GM20000 (cell line): ENCODE measurements at regions not wholly inside any gene's neighbourhood (a gene's known extent, or its start where the extent isn't known, plus 50 kb on each side); places are given as distances from the start of the nearest gene placed in this dataset.
"Not testable (repeated sequence)": the region's sequence is repeated elsewhere in the genome, so short reads cannot be mapped to it uniquely, and the experiment has no call there.

Experiments used
- DNase-seq: peaks from one replicate; pipeline ENCODE4 v3.0.0; 2012; ENCODE audit warnings: low spot score
- TF ChIP-seq, protein P1 (sequence below): IDR thresholded peaks from 2 replicates; pipeline ENCODE4 v1.5.1; 2012; ENCODE audit warnings: mild to moderate bottlenecking, control low read depth; ENCODE audit errors: extremely low read depth, missing control alignments

DNA sequence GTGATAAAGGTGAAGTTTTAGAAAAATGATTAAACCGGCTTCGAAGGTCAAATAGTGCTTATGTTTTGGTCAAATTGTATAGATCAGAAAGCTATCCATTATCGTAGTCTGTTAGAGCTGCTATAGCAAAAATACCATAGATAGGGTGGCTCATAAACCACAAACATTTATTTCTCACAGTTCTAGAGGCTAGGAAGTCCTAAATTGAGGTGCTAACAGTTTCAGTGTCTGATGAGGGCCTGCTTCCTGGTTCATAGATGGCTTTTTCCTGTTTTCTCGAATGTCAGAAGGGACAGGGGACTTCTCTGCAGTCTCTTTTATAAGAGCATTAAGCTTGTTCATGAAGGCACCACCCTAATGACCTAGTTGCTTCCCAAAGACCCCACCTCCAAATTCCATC, 186.6 kb upstream of the ERBB4 start:
- TF ChIP-seq, protein P1, sequence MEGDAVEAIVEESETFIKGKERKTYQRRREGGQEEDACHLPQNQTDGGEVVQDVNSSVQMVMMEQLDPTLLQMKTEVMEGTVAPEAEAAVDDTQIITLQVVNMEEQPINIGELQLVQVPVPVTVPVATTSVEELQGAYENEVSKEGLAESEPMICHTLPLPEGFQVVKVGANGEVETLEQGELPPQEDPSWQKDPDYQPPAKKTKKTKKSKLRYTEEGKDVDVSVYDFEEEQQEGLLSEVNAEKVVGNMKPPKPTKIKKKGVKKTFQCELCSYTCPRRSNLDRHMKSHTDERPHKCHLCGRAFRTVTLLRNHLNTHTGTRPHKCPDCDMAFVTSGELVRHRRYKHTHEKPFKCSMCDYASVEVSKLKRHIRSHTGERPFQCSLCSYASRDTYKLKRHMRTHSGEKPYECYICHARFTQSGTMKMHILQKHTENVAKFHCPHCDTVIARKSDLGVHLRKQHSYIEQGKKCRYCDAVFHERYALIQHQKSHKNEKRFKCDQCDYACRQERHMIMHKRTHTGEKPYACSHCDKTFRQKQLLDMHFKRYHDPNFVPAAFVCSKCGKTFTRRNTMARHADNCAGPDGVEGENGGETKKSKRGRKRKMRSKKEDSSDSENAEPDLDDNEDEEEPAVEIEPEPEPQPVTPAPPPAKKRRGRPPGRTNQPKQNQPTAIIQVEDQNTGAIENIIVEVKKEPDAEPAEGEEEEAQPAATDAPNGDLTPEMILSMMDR: no peak
- no peak for DNase-seq

DNA sequence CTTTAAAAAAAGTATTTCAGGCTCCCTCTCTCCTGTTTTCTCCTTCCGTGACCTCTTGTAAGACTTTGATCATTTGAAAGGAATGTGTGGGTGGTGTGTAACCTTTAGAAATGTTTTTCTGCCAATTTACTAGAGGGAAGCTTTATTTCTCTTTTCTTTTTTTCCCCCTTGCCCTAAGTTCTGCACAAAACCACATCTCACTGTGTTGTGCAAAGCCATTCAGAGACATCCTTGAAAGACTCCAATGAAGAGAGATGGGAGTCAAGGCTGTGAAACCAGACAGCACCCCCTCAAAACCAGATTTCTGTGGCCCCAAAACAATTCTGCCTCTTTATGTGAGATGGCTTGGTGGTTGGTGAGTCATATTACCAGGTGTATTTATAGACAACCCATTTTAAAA, 184.6 kb upstream of the ERBB4 start:
- no peak for DNase-seq
- TF ChIP-seq, protein P1: no peak

DNA sequence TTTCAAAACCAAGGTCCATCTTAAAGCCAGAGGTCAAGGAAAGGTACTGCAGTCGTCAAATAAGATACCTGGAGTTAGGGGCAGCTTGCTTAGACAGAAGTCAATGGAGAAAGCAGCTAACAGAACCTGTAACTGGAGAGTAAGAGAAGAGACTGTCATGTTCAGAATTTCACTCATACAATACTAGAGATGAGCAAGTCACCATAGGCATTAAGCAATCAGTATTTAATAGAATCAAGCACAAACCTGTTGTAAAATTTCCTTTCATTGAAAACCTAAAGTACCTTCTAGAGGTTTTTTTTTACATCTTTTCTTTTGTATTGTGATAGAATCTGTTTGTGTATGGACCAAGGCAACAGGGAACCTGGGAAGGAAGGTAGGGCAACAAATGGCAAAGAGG, 183.4 kb upstream of the ERBB4 start:
- TF ChIP-seq, protein P1: no peak
- no peak for DNase-seq

DNA sequence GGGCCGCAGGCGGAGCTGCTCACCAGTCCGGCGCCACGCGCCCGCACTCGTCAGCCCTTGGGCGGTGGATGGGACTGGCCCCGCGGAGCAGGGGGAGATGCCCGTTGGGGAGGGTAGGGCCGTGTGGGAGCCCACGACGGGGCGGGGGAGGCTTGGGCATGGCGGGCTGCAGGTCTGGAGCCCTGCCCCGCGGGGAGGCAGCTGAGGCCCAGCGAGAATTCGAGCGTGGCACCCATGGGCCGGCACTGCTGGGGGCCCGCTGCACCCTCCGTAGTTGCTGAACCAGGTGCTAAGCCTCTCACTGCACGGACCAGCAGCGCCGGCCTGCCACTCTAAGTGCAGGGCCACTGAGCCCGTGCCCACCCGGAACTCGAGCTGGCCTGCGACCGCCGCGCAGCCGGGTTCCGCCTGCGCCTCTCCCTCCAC, 182.4 kb upstream of the ERBB4 start:
- TF ChIP-seq, protein P1: no peak

DNA sequence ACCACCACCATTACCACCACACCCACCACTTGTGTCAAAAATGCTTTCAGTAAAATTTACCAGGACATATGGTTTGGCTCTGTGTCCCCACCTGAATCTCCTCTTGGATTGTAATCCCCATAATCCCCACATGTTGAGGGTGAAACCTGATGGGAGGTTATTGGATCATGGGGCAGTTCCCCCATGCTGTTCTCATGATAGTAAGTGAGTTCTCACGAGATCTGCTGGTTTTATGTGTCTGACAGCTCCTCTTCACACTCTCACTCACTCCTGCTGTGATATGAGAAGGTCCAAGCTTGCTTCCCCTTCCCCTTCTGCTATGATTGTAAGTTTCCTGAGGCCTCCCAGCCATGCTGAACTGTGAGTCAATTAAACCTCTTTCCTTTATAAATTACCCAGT, 176.8 kb upstream of the ERBB4 start:
- DNase-seq: not testable (repeated sequence)

More for the DNA sequence above, 182.4 kb upstream of the ERBB4 start:
- DNase-seq: no peak

DNA sequence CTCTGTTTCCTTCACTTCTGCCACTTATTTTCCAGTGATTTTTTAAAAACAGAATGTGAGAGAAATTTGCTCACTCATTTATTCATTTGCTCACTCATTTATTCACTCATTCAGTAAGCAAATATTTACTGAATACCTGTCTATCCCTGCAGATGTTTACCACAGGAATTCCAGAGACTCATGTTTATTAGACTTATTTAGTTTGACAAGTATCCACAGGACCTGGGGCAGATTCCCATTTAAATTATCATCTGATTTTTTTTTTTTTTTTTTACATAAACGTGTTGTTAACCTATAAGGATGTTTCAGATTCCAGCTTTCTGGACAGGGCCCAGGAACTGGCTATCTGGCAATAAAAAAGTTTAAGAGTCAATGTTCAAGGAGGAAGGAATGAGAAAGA, 175.1 kb upstream of the ERBB4 start:
- TF ChIP-seq, protein P1: no peak
- DNase-seq: no peak

DNA sequence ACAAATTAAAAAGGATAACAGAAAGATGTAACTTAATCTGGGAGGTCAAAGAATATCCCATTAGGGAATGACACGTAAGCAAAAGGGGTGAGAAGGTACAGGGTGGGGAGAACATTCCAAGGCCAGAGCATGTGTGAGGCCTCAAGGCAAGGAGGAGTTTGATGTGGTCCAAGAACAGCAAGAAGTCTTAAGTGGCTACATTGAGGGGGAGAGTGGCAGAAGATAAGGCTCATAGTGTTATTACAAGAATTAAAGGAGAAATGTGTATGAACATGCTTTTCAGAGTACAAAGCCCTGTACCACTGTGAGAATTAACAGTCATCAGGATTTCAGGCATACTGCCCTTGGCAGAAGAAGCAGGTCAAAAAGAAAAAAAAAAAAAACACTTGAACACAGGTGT, 174.4 kb upstream of the ERBB4 start:
- TF ChIP-seq, protein P1: no peak
- no peak for DNase-seq

DNA sequence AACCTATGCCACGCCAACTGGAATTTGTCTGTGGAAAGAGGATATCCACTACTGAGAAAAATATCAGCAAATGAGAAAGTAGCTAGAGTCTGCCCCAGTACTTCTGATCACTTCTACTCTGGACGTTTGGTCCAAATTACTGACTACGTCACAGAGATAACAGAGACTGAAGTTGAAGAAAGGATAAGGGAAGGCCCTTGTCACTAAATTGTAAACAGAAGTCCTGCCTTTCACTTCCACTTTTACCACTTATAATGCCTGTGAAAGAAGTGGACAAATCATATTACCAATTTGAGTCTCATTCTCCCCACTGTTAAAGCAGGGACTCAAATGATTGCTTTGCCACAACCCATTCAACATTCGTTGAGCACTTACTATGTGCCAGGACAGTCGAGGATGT, 173.9 kb upstream of the ERBB4 start:
- TF ChIP-seq, protein P1: no peak
- no peak for DNase-seq
